H1 (cell line): ENCODE measurements at regions not wholly inside any gene's neighbourhood (a gene's known extent, or its start where the extent isn't known, plus 50 kb on each side); places are given as distances from the start of the nearest gene placed in this dataset.

Experiments used
- CREB1 ChIP-seq: IDR thresholded peaks from 2 replicates; pipeline ENCODE4 v1.6.1; 2012; ENCODE audit warnings: inconsistent platforms
- HDAC2 ChIP-seq, 2 experiments: fragments of 300-600 bp in 1 of 2; sonication (generic) in 1 of 2; IDR thresholded peaks; 2 replicates each; pipeline ENCODE4 v1.6.1; 2011 to 2012; ENCODE audit warnings: low read depth in 2 of 2, low read length in 2 of 2, mild to moderate bottlenecking in 2 of 2, moderate library complexity in 2 of 2, borderline replicate concordance in 1 of 2, inconsistent platforms in 1 of 2
- POLR2A ChIP-seq, 2 experiments: IDR thresholded peaks; 1 replicate in 1 of 2; 2 replicates in 1 of 2; pipeline ENCODE4 v1.6.1; 2011; ENCODE audit warnings: low read depth in 2 of 2, low read length in 2 of 2, mild to moderate bottlenecking in 2 of 2; ENCODE audit errors: control extremely low read depth in 1 of 2
- RFX5 ChIP-seq: IDR thresholded peaks from 2 replicates; pipeline ENCODE4 v1.6.1; 2011; ENCODE audit warnings: low read depth, low read length, improper control_type of control experiment, borderline replicate concordance
- SAP30 ChIP-seq: fragments of 300-600 bp; sonication (generic); IDR thresholded peaks from 2 replicates; pipeline ENCODE4 v1.7.1; 2012; ENCODE audit warnings: low read length, moderate library complexity, mild to moderate bottlenecking, inconsistent platforms; ENCODE audit not compliant: insufficient read depth, insufficient replicate concordance
- TCF12 ChIP-seq: IDR thresholded peaks from 2 replicates; pipeline ENCODE4 v1.6.1; 2011; ENCODE audit warnings: low read depth, mild to moderate bottlenecking, low read length
- USF2 ChIP-seq: IDR thresholded peaks from 2 replicates; pipeline ENCODE4 v1.6.1; 2011; ENCODE audit warnings: low read length, improper control_type of control experiment

- no peak for TF ChIP-seq SAP30
- TF ChIP-seq POLR2A (IDR thresholded peaks at IDR 0.05; ENCODE audit: control extremely low read depth in 1 of 2, low read depth in 2 of 2, low read length in 2 of 2): no peak
- TF ChIP-seq USF2: no peak
- TF ChIP-seq RFX5: no peak
- TF ChIP-seq CREB1: no peak
- no peak for TF ChIP-seq TCF12
- TF ChIP-seq HDAC2 (IDR thresholded peaks at IDR 0.05; ENCODE audit: borderline replicate concordance in 1 of 2, low read depth in 2 of 2, low read length in 2 of 2): no peak
These were observed 1250.2 kb upstream of the CNTN5 start (continued) for GRCh38 chr11:97770570-97770969.
